DND-41 (cell line): ENCODE measurements at regions not wholly inside any gene's neighbourhood (a gene's known extent, or its start where the extent isn't known, plus 50 kb on each side); places are given as distances from the start of the nearest gene placed in this dataset.
"Not testable (repeated sequence)": the region's sequence is repeated elsewhere in the genome, so short reads cannot be mapped to it uniquely, and the experiment has no call there.

Experiments used
- ATAC-seq: fragments of 200-7000 bp; cut with Tn5 transposase; 3 replicates; pipeline ENCODE4 v1.9.1; 2021; ENCODE audit warnings: low read depth; ENCODE audit not compliant: insufficient read depth
- DNase-seq: peaks from one replicate; pipeline ENCODE4 v3.0.0-alpha.2; 2020
- H2AFZ ChIP-seq: 2 replicates; pipeline ENCODE4 v1.6.0; 2012; ENCODE audit warnings: low read depth, low read length
- H3K27ac ChIP-seq: 2 replicates; pipeline ENCODE4 v1.5.1; 2012; ENCODE audit warnings: low read length, inconsistent platforms
- H3K27me3 ChIP-seq: fragments of 200-600 bp; sonication (generic); 2 replicates; pipeline ENCODE4 v1.6.0; 2012; ENCODE audit warnings: low read length, mild to moderate bottlenecking, inconsistent platforms; ENCODE audit not compliant: insufficient read depth, poor library complexity
- H3K36me3 ChIP-seq: 2 replicates; pipeline ENCODE4 v1.5.1; 2012; ENCODE audit warnings: low read length, inconsistent platforms; ENCODE audit not compliant: insufficient read depth
- H3K4me1 ChIP-seq: 2 replicates; pipeline ENCODE4 v1.5.1; 2012; ENCODE audit warnings: mild to moderate bottlenecking, low read length; ENCODE audit not compliant: insufficient read depth
- H3K4me2 ChIP-seq: 2 replicates; pipeline ENCODE4 v1.6.0; 2012; ENCODE audit warnings: mild to moderate bottlenecking, moderate library complexity, low read length, inconsistent platforms; ENCODE audit not compliant: insufficient read depth
- H3K4me3 ChIP-seq, 2 experiments: fragments of 200-600 bp in 1 of 2; shearing (Covaris generic) in 1 of 2; 2 replicates each; pipeline ENCODE4 v1.5.1; 2012 to 2016; ENCODE audit warnings: inconsistent platforms in 2 of 2, low read length in 2 of 2, mild to moderate bottlenecking in 2 of 2, low read depth in 1 of 2, moderate library complexity in 1 of 2
- H3K79me2 ChIP-seq: 2 replicates; pipeline ENCODE4 v1.6.0; 2012; ENCODE audit warnings: low read length, inconsistent platforms; ENCODE audit not compliant: insufficient read depth
- H3K9ac ChIP-seq: 2 replicates; pipeline ENCODE4 v1.6.0; 2012; ENCODE audit warnings: low read depth, mild to moderate bottlenecking, inconsistent platforms, low read length, moderate library complexity
- H3K9me3 ChIP-seq: 2 replicates; pipeline ENCODE4 v1.5.1; 2012; ENCODE audit warnings: low read length, moderate library complexity, mild to moderate bottlenecking, inconsistent platforms; ENCODE audit not compliant: insufficient read depth, severe bottlenecking
- H4K20me1 ChIP-seq: 2 replicates; pipeline ENCODE4 v1.6.0; 2012; ENCODE audit warnings: low read length; ENCODE audit not compliant: insufficient read depth
- CTCF ChIP-seq: IDR thresholded peaks from 2 replicates; pipeline ENCODE4 v1.5.1; 2012; ENCODE audit warnings: borderline replicate concordance, low read length, moderate library complexity, mild to moderate bottlenecking; ENCODE audit not compliant: poor library complexity, severe bottlenecking; ENCODE audit errors: extremely low read depth
- EZH2 ChIP-seq: IDR thresholded peaks from 3 replicates; pipeline ENCODE4 v1.6.1; 2012; ENCODE audit warnings: borderline replicate concordance, low read depth, mild to moderate bottlenecking, moderate library complexity, low read length, inconsistent platforms; ENCODE audit not compliant: severe bottlenecking

GRCh38 chr20:25864326-25864962, 167.8 kb upstream of the ZNF337 start:
- DNase-seq (no peak), ATAC-seq (no peak)
- no peaks in the 10 kb centered on the region for H3K79me2 ChIP-seq
- peak overlapping the region; percentile 70 for H3K4me2 ChIP-seq
- peaks cover 56% of the 10 kb centered on the region for H3K4me1 ChIP-seq
- H3K27ac ChIP-seq, result no peak overlapping the region
- H3K4me3 ChIP-seq, result no peak overlapping the region
- H3K9ac ChIP-seq, result no peak overlapping the region; the same call in 1 of the 2 replicates
- peaks cover 14% of the 10 kb centered on the region for H3K9me3 ChIP-seq
- H3K27me3 ChIP-seq, result no peaks in the 10 kb centered on the region
- H4K20me1 ChIP-seq, result no peaks in the 10 kb centered on the region
- no peak overlapping the region for H2AFZ ChIP-seq
- H3K36me3 ChIP-seq, result no peaks in the 10 kb centered on the region
- TF ChIP-seq CTCF, result no peak
- no peak for TF ChIP-seq EZH2

DNA sequence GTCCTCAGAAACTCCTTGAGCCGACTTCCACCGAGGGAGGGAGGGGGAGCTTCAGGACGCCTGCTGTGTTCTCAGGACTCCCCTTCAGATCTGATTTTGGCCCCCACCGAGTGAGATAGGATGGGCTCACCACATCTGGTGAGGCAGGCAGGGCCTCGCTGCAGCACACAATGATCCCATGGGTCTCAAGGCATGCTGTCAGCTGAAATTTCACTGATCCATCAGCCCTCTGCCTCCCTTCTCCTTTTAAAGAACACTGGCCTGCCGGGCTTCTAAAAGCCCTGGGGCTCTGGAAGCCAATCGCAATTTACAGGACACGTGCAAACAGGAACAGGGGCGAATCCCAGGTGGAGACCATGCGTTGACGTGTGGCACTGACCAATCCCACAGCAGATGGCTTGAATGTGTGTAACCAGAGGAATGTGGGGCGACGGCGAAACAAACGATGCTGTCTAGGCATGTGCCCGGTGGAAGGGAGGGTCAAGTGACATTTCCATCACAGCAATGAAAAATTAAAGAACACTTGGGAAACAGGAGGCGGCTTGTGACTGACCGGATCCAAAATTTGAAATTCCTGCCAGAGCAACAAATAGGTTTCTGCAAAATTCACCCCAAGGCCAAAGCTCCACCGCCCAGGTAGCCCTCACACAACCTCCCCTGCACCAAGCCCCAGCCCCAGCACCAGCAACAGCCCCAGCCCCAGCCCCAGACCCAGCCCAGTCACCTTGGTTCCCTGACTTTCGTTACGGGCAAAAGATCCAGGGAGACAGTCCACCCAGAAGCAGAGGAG, 167.1 kb upstream of the ZNF337 start:
- peak overlapping the region; percentile 62 for H3K27ac ChIP-seq
- no peaks in the 10 kb centered on the region for H3K79me2 ChIP-seq
- H3K36me3 ChIP-seq, result no peaks in the 10 kb centered on the region
- no peaks in the 10 kb centered on the region for H3K27me3 ChIP-seq
- TF ChIP-seq CTCF, result no peak
- TF ChIP-seq EZH2, result no peak
- H3K9me3 ChIP-seq, result peaks cover 21% of the 10 kb centered on the region
- H3K4me3 ChIP-seq, result peak overlapping the region; percentile 24 to 59; a peak in 3 of 4 replicates
- H2AFZ ChIP-seq, result peak overlapping the region; percentile 79
- peaks cover 56% of the 10 kb centered on the region for H3K4me1 ChIP-seq
- ATAC-seq (no peak), DNase-seq (no peak)
- H3K4me2 ChIP-seq, result peak overlapping the region; percentile 70
- peak overlapping the region; percentile 55 for H3K9ac ChIP-seq
- no peaks in the 10 kb centered on the region for H4K20me1 ChIP-seq

DNA sequence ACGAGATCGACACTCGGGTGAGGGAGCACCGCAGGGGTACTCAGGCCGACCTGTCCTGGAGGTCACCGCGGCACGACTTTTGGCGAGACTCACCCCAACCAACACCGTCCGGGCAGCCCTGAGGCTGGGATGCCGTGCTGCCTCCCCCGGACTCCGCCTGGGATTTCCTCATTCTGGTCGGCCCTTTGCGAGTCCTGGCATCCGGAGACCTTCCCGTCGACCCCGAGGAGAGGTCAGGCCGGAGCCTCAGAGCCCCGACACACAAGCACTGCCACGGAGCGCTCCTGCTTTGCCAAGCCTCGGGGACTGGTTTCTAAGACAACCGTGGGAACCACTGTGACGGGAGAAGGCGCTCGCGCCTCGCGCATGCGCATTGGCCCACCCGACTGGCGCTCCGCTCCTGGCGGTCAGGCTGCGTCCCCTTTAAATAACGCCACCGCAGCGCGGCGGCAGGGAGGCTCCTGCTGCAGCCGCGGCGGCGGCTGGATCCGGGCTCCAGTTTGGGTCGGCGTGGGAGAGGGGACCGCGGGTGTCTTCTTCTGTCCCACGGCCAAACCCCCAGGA, 166.4 kb upstream of the ZNF337 start:
- H3K4me2 ChIP-seq, result peak overlapping the region; percentile 70
- H3K9ac ChIP-seq, result peak overlapping the region; percentile 55
- not testable (repeated sequence) for H4K20me1 ChIP-seq, H3K27me3 ChIP-seq, H3K79me2 ChIP-seq, H3K36me3 ChIP-seq
- H3K9me3 ChIP-seq, result peaks cover 28% of the 10 kb centered on the region
- peak; percentile 29 for TF ChIP-seq CTCF
- ATAC-seq (peak; percentile 57), DNase-seq (peak; percentile 92)
- H3K4me1 ChIP-seq, result peaks cover 56% of the 10 kb centered on the region
- H3K4me3 ChIP-seq, result peak overlapping the region; percentile 24 to 59; a peak in 3 of 4 replicates
- H3K27ac ChIP-seq, result peak overlapping the region; percentile 62
- H2AFZ ChIP-seq, result peak overlapping the region; percentile 79
